Transverse colon (tissue), 4 donors: ENCODE measurements at regions not wholly inside any gene's neighbourhood (a gene's known extent, or its start where the extent isn't known, plus 50 kb on each side); places are given as distances from the start of the nearest gene placed in this dataset.

ENCODE experiments used
- DNase-seq: peaks from one replicate; pipeline ENCODE4 v3.0.0-alpha.2; 2019
- H3K27ac ChIP-seq, 4 donors: fragments of 200-600 bp; sonication (generic); 2 replicates each; pipeline ENCODE4 v1.5.1; 2016 to 2018; ENCODE audit warnings: inconsistent platforms in 4 of 4
- H3K27me3 ChIP-seq: fragments of 200-600 bp; sonication (generic); 2 replicates; pipeline ENCODE4 v1.5.1; 2017; ENCODE audit warnings: inconsistent platforms
- H3K36me3 ChIP-seq, 4 donors: fragments of 200-600 bp; sonication (generic); 2 replicates each; pipeline ENCODE4 v1.5.1; 2017 to 2019; ENCODE audit warnings: inconsistent platforms in 4 of 4
- H3K4me1 ChIP-seq, 4 donors: fragments of 200-600 bp; sonication (generic); 2 replicates each; pipeline ENCODE4 v1.5.1; 2017 to 2020; ENCODE audit warnings: inconsistent platforms in 4 of 4
- H3K4me3 ChIP-seq, 4 donors: fragments of 200-600 bp; sonication (generic); 1 replicate in 1 of 4; 2 replicates in 3 of 4; pipeline versions ENCODE4 v1.5.1 to v1.6.1; 2017 to 2019; ENCODE audit warnings: inconsistent platforms in 4 of 4
- H3K9me3 ChIP-seq, 2 donors: fragments of 200-600 bp; sonication (generic); 2 replicates each; pipeline ENCODE4 v1.5.1; 2017 to 2019; ENCODE audit warnings: inconsistent platforms in 2 of 2
- CTCF ChIP-seq, 5 experiments: fragments of 200-600 bp in 3 of 5; fragments of 450-650 bp in 2 of 5; sonication (generic) in 3 of 5; IDR thresholded peaks; 1 replicate in 2 of 5; 2 replicates in 3 of 5; pipeline ENCODE4 v1.5.1; 2016 to 2017; ENCODE audit warnings: antibody characterized with exemption in 5 of 5, inconsistent platforms in 3 of 5, mild to moderate bottlenecking in 2 of 5, moderate library complexity in 1 of 5
- EP300 ChIP-seq: sonication (generic); formaldehyde crosslinking; IDR thresholded peaks from one replicate; pipeline ENCODE4 v1.6.1; 2017; ENCODE audit warnings: antibody characterized with exemption, low read depth
- POLR2A ChIP-seq: fragments of 450-650 bp; IDR thresholded peaks from one replicate; pipeline ENCODE4 v1.6.1; 2016; ENCODE audit warnings: antibody characterized with exemption, mild to moderate bottlenecking, moderate library complexity
- POLR2AphosphoS5 ChIP-seq, 3 donors: sonication (generic); formaldehyde crosslinking; IDR thresholded peaks; one replicate each; pipeline ENCODE4 v1.6.1; 2016; ENCODE audit warnings: antibody characterized with exemption in 3 of 3
- WGBS, 2 donors: methylation state at CpG; one replicate each; pipeline ENCODE4 v1.1.5; 2018; ENCODE audit warnings: low coverage in 1 of 2; 5-methylcytosine and 5-hydroxymethylcytosine counted together
- in situ Hi-C, 4 donors: fragments of 200-750 bp; cut with MboI; loops; one replicate each; pipeline versions ENCODE4 v1.15.0 to v1.15.1; 2017; ENCODE audit warnings: low sequenced_read_pairs in 3 of 4, low pct_ligation_motif_present in 1 of 4, low pct_unique_long_range_greater_than_20kb in 1 of 4
- intact Hi-C: fragments of 100-400 bp; cut with DNase I; formaldehyde crosslinking; loops from one replicate; pipeline ENCODE4 v1.15.1; 2023; ENCODE audit warnings: low total_unique reads

GRCh38 chr3:5787861-5788488, 600.5 kb downstream of the EDEM1 start:
- peaks cover 0 to 5% (median 0%) of the 10 kb centered on the region in 4 donors for H3K4me1 ChIP-seq
- in situ Hi-C loops (no loop called here), intact Hi-C loops (no loop called here)
- H3K27ac ChIP-seq, result no peak overlapping the region
- TF ChIP-seq POLR2A (no peak), CTCF (IDR thresholded peaks at IDR 0.05) (no peak), EP300 (no peak), POLR2AphosphoS5 (IDR thresholded peaks at IDR 0.05) (no peak)
- no peaks in the 10 kb centered on the region for H3K36me3 ChIP-seq
- peak; percentile 13 for DNase-seq
- WGBS, 2 donors, result 27 to 33% methylated on average over 3 to 6 of the region's 6 CpGs
- no peaks in the 10 kb centered on the region for H3K27me3 ChIP-seq
- no peaks in the 10 kb centered on the region for H3K9me3 ChIP-seq
- H3K4me3 ChIP-seq, result no peak overlapping the region

DNA sequence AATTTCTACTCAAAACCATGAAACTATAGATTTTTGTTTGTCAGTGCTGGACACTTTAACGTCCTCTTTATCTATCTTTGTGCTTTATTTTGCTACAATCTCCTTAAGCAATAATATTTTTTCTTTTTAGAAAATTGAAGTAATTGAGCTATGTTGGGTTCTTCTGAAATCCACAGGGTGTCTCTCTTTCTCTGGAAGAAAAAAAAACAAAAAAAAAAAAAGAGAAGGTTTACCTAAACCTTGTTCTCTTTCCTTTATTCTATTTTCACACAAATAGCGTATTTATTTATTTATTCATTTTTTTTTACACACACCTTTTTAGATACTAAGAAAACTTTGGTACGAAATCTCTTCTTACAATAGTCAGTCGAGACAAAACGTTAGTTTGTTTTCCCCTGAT, 601.0 kb downstream of the EDEM1 start:
- no peak for TF ChIP-seq EP300
- TF ChIP-seq POLR2A, result no peak
- no peak for TF ChIP-seq POLR2AphosphoS5 (IDR thresholded peaks at IDR 0.05)
- TF ChIP-seq CTCF (IDR thresholded peaks at IDR 0.05), result no peak
- no peak overlapping the region for H3K4me3 ChIP-seq
- in situ Hi-C loops, result no loop called here
- H3K4me1 ChIP-seq, result peaks cover 0 to 5% (median 0%) of the 10 kb centered on the region in 4 donors
- no peaks in the 10 kb centered on the region for H3K9me3 ChIP-seq
- H3K36me3 ChIP-seq, result no peaks in the 10 kb centered on the region
- intact Hi-C loops, result no loop called here
- WGBS, 2 donors, result 60 to 78% methylated on average over 5 of the region's 5 CpGs
- DNase-seq, result no peak
- no peaks in the 10 kb centered on the region for H3K27me3 ChIP-seq
- no peak overlapping the region for H3K27ac ChIP-seq

GRCh38 chr3:5791558-5791957, 604.1 kb downstream of the EDEM1 start:
- H3K27me3 ChIP-seq, result no peaks in the 10 kb centered on the region
- intact Hi-C loops, result no loop called here
- H3K36me3 ChIP-seq, result no peaks in the 10 kb centered on the region
- 69 to 75% methylated on average over 1 of the region's 1 CpG for WGBS, 2 donors
- H3K4me3 ChIP-seq, result no peak overlapping the region
- H3K9me3 ChIP-seq, result no peaks in the 10 kb centered on the region
- H3K4me1 ChIP-seq, result peaks cover 0 to 5% (median 0%) of the 10 kb centered on the region in 4 donors
- in situ Hi-C loops, result no loop called here
- TF ChIP-seq POLR2A (no peak), POLR2AphosphoS5 (IDR thresholded peaks at IDR 0.05) (no peak), EP300 (no peak), CTCF (IDR thresholded peaks at IDR 0.05) (no peak)
- no peak overlapping the region for H3K27ac ChIP-seq
- no peak for DNase-seq

GRCh38 chr3:5796541-5796940, 609.0 kb downstream of the EDEM1 start:
- Histone ChIP-seq H3K4me1 (no peaks in the 10 kb centered on the region), H3K27ac (no peak overlapping the region), H3K27me3 (no peaks in the 10 kb centered on the region), H3K36me3 (no peaks in the 10 kb centered on the region), H3K4me3 (no peak overlapping the region), H3K9me3 (no peaks in the 10 kb centered on the region)
- TF ChIP-seq EP300, result no peak
- TF ChIP-seq POLR2AphosphoS5 (IDR thresholded peaks at IDR 0.05), result no peak
- no peak for TF ChIP-seq CTCF (IDR thresholded peaks at IDR 0.05)
- no peak for TF ChIP-seq POLR2A
- intact Hi-C loops, result no loop called here
- 65 to 67% methylated on average over 1 to 2 of the region's 2 CpGs for whole genome bisulfite sequencing, 2 donors
- in situ Hi-C loops, result no loop called here
- no peak for DNase-seq
